ENCODE measurements at regions not wholly inside any gene's neighbourhood (a gene's known extent, or its start where the extent isn't known, plus 50 kb on each side); places are given as distances from the start of the nearest gene placed in this dataset.

GRCh38 chr2:82825410-82826090 lies 1633.5 kb downstream of the SUCLG1 start:
- Histone ChIP-seq H3K4me1 (ENCODE audit: insufficient read depth, low read length) (no peaks in the 10 kb centered on the region), H3K9ac (ENCODE audit: low read depth, low read length) (no peak overlapping the region), H3K4me3 (ENCODE audit: low read length) (no peak overlapping the region), H3K36me3 (ENCODE audit: insufficient read depth, low read length) (no peaks in the 10 kb centered on the region), H3K27me3 (ENCODE audit: insufficient read depth, low read length) (no peaks in the 10 kb centered on the region), H3K9me3 (ENCODE audit: insufficient read depth, low read depth, low read length) (no peaks in the 10 kb centered on the region), H3K27ac (ENCODE audit: low read depth, low read length) (no peak overlapping the region)
- 98% methylated on average over 7 of the region's 8 CpGs for WGBS

GRCh38 chr2:82823892-82824291 lies 1635.2 kb downstream of the SUCLG1 start:
- 83% methylated on average over 1 of the region's 1 CpG for WGBS
- Histone ChIP-seq H3K4me3 (ENCODE audit: low read length) (no peak overlapping the region), H3K9ac (ENCODE audit: low read depth, low read length) (no peak overlapping the region), H3K9me3 (ENCODE audit: insufficient read depth, low read depth, low read length) (no peaks in the 10 kb centered on the region), H3K36me3 (ENCODE audit: insufficient read depth, low read length) (no peaks in the 10 kb centered on the region), H3K27ac (ENCODE audit: low read depth, low read length) (no peak overlapping the region), H3K4me1 (ENCODE audit: insufficient read depth, low read length) (no peaks in the 10 kb centered on the region), H3K27me3 (ENCODE audit: insufficient read depth, low read length) (no peaks in the 10 kb centered on the region)

GRCh38 chr2:82819951-82820350 lies 1639.1 kb downstream of the SUCLG1 start:
- no peaks in the 10 kb centered on the region for H3K4me1 ChIP-seq (ENCODE audit: insufficient read depth, low read length)
- no peak overlapping the region for H3K27ac ChIP-seq (ENCODE audit: low read depth, low read length)
- no peak overlapping the region for H3K9ac ChIP-seq (ENCODE audit: low read depth, low read length)
- no peaks in the 10 kb centered on the region for H3K9me3 ChIP-seq (ENCODE audit: insufficient read depth, low read depth, low read length)
- H3K4me3 ChIP-seq (ENCODE audit: low read length) = no peak overlapping the region
- 96% methylated on average over 10 of the region's 10 CpGs for WGBS
- no peaks in the 10 kb centered on the region for H3K36me3 ChIP-seq (ENCODE audit: insufficient read depth, low read length)
- no peaks in the 10 kb centered on the region for H3K27me3 ChIP-seq (ENCODE audit: insufficient read depth, low read length)

GRCh38 chr2:82814146-82814545 lies 1644.9 kb downstream of the SUCLG1 start:
- WGBS = no CpG with 5 or more reads among the region's 1 CpG
- H3K9ac ChIP-seq (ENCODE audit: low read depth, low read length) = no peak overlapping the region

GRCh38 chr2:82811946-82812345 lies 1647.1 kb downstream of the SUCLG1 start:
- 75% methylated on average over 1 of the region's 1 CpG for WGBS
- Histone ChIP-seq H3K4me3 (ENCODE audit: low read length) (no peak overlapping the region), H3K4me1 (ENCODE audit: insufficient read depth, low read length) (no peaks in the 10 kb centered on the region), H3K36me3 (ENCODE audit: insufficient read depth, low read length) (no peaks in the 10 kb centered on the region), H3K27me3 (ENCODE audit: insufficient read depth, low read length) (no peaks in the 10 kb centered on the region), H3K27ac (ENCODE audit: low read depth, low read length) (no peak overlapping the region), H3K9ac (ENCODE audit: low read depth, low read length) (no peak overlapping the region), H3K9me3 (ENCODE audit: insufficient read depth, low read depth, low read length) (no peaks in the 10 kb centered on the region)

More at GRCh38 chr2:82814146-82814545, 1644.9 kb downstream of the SUCLG1 start:
- no peaks in the 10 kb centered on the region for H3K9me3 ChIP-seq (ENCODE audit: insufficient read depth, low read depth, low read length)
- H3K4me3 ChIP-seq (ENCODE audit: low read length) = no peak overlapping the region
- no peaks in the 10 kb centered on the region for H3K36me3 ChIP-seq (ENCODE audit: insufficient read depth, low read length)
- no peak overlapping the region for H3K27ac ChIP-seq (ENCODE audit: low read depth, low read length)
- no peaks in the 10 kb centered on the region for H3K4me1 ChIP-seq (ENCODE audit: insufficient read depth, low read length)
- no peaks in the 10 kb centered on the region for H3K27me3 ChIP-seq (ENCODE audit: insufficient read depth, low read length)

- Histone ChIP-seq H3K4me3 (ENCODE audit: low read length) (no peak overlapping the region), H3K36me3 (ENCODE audit: insufficient read depth, low read length) (no peaks in the 10 kb centered on the region), H3K27ac (ENCODE audit: low read depth, low read length) (no peak overlapping the region), H3K9ac (ENCODE audit: low read depth, low read length) (no peak overlapping the region), H3K27me3 (ENCODE audit: insufficient read depth, low read length) (no peaks in the 10 kb centered on the region), H3K9me3 (ENCODE audit: insufficient read depth, low read depth, low read length) (peaks cover 13% of the 10 kb centered on the region), H3K4me1 (ENCODE audit: insufficient read depth, low read length) (no peaks in the 10 kb centered on the region)
- WGBS = 92% methylated on average over 2 of the region's 2 CpGs
These were observed 1655.8 kb downstream of the SUCLG1 start for GRCh38 chr2:82803307-82803706.

- WGBS = 94% methylated on average over 1 of the region's 3 CpGs
- no peaks in the 10 kb centered on the region for H3K9me3 ChIP-seq (ENCODE audit: insufficient read depth, low read depth, low read length)
- no peaks in the 10 kb centered on the region for H3K27me3 ChIP-seq (ENCODE audit: insufficient read depth, low read length)
- H3K4me3 ChIP-seq (ENCODE audit: low read length) = no peak overlapping the region
- no peak overlapping the region for H3K9ac ChIP-seq (ENCODE audit: low read depth, low read length)
- H3K36me3 ChIP-seq (ENCODE audit: insufficient read depth, low read length) = no peaks in the 10 kb centered on the region
- H3K4me1 ChIP-seq (ENCODE audit: insufficient read depth, low read length) = no peaks in the 10 kb centered on the region
- H3K27ac ChIP-seq (ENCODE audit: low read depth, low read length) = no peak overlapping the region
These were observed 1661.6 kb downstream of the SUCLG1 start for GRCh38 chr2:82797469-82797868.

GRCh38 chr2:82796132-82796531 lies 1662.9 kb downstream of the SUCLG1 start:
- Histone ChIP-seq H3K9me3 (ENCODE audit: insufficient read depth, low read depth, low read length) (no peaks in the 10 kb centered on the region), H3K36me3 (ENCODE audit: insufficient read depth, low read length) (no peaks in the 10 kb centered on the region), H3K27ac (ENCODE audit: low read depth, low read length) (no peak overlapping the region), H3K9ac (ENCODE audit: low read depth, low read length) (no peak overlapping the region), H3K4me3 (ENCODE audit: low read length) (no peak overlapping the region), H3K27me3 (ENCODE audit: insufficient read depth, low read length) (no peaks in the 10 kb centered on the region), H3K4me1 (ENCODE audit: insufficient read depth, low read length) (no peaks in the 10 kb centered on the region)
- no CpG with 5 or more reads among the region's 1 CpG for WGBS

- Histone ChIP-seq H3K9ac (ENCODE audit: low read depth, low read length) (no peak overlapping the region), H3K4me1 (ENCODE audit: insufficient read depth, low read length) (no peaks in the 10 kb centered on the region), H3K36me3 (ENCODE audit: insufficient read depth, low read length) (no peaks in the 10 kb centered on the region), H3K27ac (ENCODE audit: low read depth, low read length) (no peak overlapping the region), H3K4me3 (ENCODE audit: low read length) (no peak overlapping the region), H3K9me3 (ENCODE audit: insufficient read depth, low read depth, low read length) (no peaks in the 10 kb centered on the region), H3K27me3 (ENCODE audit: insufficient read depth, low read length) (no peaks in the 10 kb centered on the region)
- no CpG with 5 or more reads among the region's 3 CpGs for WGBS
These were observed 1663.6 kb downstream of the SUCLG1 start for GRCh38 chr2:82795446-82795845.

GRCh38 chr2:82793711-82794435 lies 1665.2 kb downstream of the SUCLG1 start:
- no peaks in the 10 kb centered on the region for H3K9me3 ChIP-seq (ENCODE audit: insufficient read depth, low read depth, low read length)
- H3K9ac ChIP-seq (ENCODE audit: low read depth, low read length) = no peak overlapping the region
- H3K4me1 ChIP-seq (ENCODE audit: insufficient read depth, low read length) = no peaks in the 10 kb centered on the region
- WGBS = 97% methylated on average over 3 of the region's 3 CpGs
- H3K27ac ChIP-seq (ENCODE audit: low read depth, low read length) = no peak overlapping the region
- no peaks in the 10 kb centered on the region for H3K36me3 ChIP-seq (ENCODE audit: insufficient read depth, low read length)
- no peaks in the 10 kb centered on the region for H3K27me3 ChIP-seq (ENCODE audit: insufficient read depth, low read length)
- H3K4me3 ChIP-seq (ENCODE audit: low read length) = no peak overlapping the region

GRCh38 chr2:82792316-82792715 lies 1666.8 kb downstream of the SUCLG1 start:
- H3K9me3 ChIP-seq (ENCODE audit: insufficient read depth, low read depth, low read length) = no peaks in the 10 kb centered on the region
- no peak overlapping the region for H3K4me3 ChIP-seq (ENCODE audit: low read length)
- H3K9ac ChIP-seq (ENCODE audit: low read depth, low read length) = no peak overlapping the region
- WGBS = 96% methylated on average over 5 of the region's 5 CpGs
- H3K4me1 ChIP-seq (ENCODE audit: insufficient read depth, low read length) = no peaks in the 10 kb centered on the region
- H3K27ac ChIP-seq (ENCODE audit: low read depth, low read length) = no peak overlapping the region
- no peaks in the 10 kb centered on the region for H3K27me3 ChIP-seq (ENCODE audit: insufficient read depth, low read length)
- H3K36me3 ChIP-seq (ENCODE audit: insufficient read depth, low read length) = no peaks in the 10 kb centered on the region

All from HUES64 (cell line).